Endothelial cell of umbilical vein (primary cell): ENCODE measurements at regions not wholly inside any gene's neighbourhood (a gene's known extent, or its start where the extent isn't known, plus 50 kb on each side); places are given as distances from the start of the nearest gene placed in this dataset.

ENCODE experiments used
- BruUV-seq: library from RNA; stranded (reverse); fragments of 400-500 nt; replicated peaks from 2 replicates; lab custom pipeline; 2021; lab: Mats Ljungman, UMichigan
- CTCF ChIA-PET: fragments of 300-600, 350-600 bp; sonication (Branson Sonifier 250); formaldehyde crosslinking; loops from one replicate; lab custom pipeline; 2021; ENCODE audit warnings: antibody characterized with exemption, inconsistent platforms; lab: Charles Lee
- POLR2A ChIA-PET: fragments of 300-600, 350-600 bp; sonication (Branson Sonifier 250); formaldehyde crosslinking; loops from one replicate; lab custom pipeline; 2021; ENCODE audit warnings: antibody characterized with exemption, inconsistent platforms; lab: Charles Lee
- DNase-seq: peaks from one replicate; pipeline ENCODE4 v3.0.0-alpha.2; 2011; ENCODE audit warnings: low read depth, low spot score
- FAIRE-seq: peaks from 2 replicates; lab custom pipeline; 2011; peaks lifted over from hg19 to GRCh38; lab: Jason Lieb, UNC
- H2AFZ ChIP-seq: 2 replicates; pipeline ENCODE4 v1.6.0; 2012; ENCODE audit warnings: low read depth, low read length, control low read depth, inconsistent platforms
- H3K27ac ChIP-seq: 2 replicates; pipeline ENCODE4 v1.5.1; 2011; ENCODE audit warnings: low read depth, mild to moderate bottlenecking, control low read depth, low read length, moderate library complexity; ENCODE audit not compliant: insufficient read depth
- H3K27me3 ChIP-seq, 2 experiments: 2 replicates each; pipeline versions ENCODE4 v1.6.0 to v1.6.1; 2011; ENCODE audit warnings: low read length in 2 of 2, mixed read lengths in 1 of 2; ENCODE audit not compliant: control insufficient read depth in 2 of 2, insufficient read depth in 2 of 2
- H3K36me3 ChIP-seq, 2 experiments: 2 replicates in 1 of 2; 3 replicates in 1 of 2; pipeline ENCODE4 v1.5.1; 2011; ENCODE audit warnings: low read length in 2 of 2, mild to moderate bottlenecking in 1 of 2, moderate library complexity in 1 of 2; ENCODE audit not compliant: control insufficient read depth in 2 of 2, insufficient read depth in 2 of 2; ENCODE audit errors: extremely low read depth in 1 of 2
- H3K4me1 ChIP-seq: 3 replicates; pipeline ENCODE4 v1.5.1; 2011; ENCODE audit warnings: mild to moderate bottlenecking, low read length; ENCODE audit not compliant: control insufficient read depth, insufficient read depth; ENCODE audit errors: extremely low read depth
- H3K4me2 ChIP-seq: 2 replicates; pipeline ENCODE4 v1.6.1; 2011; ENCODE audit warnings: low read length, control low read depth, mixed read lengths; ENCODE audit not compliant: insufficient read depth
- H3K4me3 ChIP-seq, 3 experiments: fragments of 200-600 bp in 1 of 3; sonication (generic), shearing (Covaris generic) in 1 of 3; replicated peaks in 1 of 3; 2 replicates each; pipeline ENCODE4 v1.5.1; 2011 to 2016; ENCODE audit warnings: control low read depth in 3 of 3, low read length in 3 of 3, mild to moderate bottlenecking in 2 of 3, inconsistent platforms in 1 of 3, low read depth in 1 of 3, moderate library complexity in 1 of 3; ENCODE audit not compliant: insufficient read depth in 1 of 3
- H3K79me2 ChIP-seq: 2 replicates; pipeline ENCODE4 v1.6.0; 2012; ENCODE audit warnings: low read length, inconsistent platforms; ENCODE audit not compliant: control insufficient read depth, insufficient read depth
- H3K9ac ChIP-seq: replicated peaks from 2 replicates; pipeline ENCODE3; 2011; ENCODE audit warnings: low read length, control low read depth; ENCODE audit not compliant: insufficient read depth; ENCODE audit errors: extremely low read depth
- H3K9me1 ChIP-seq: replicated peaks from 3 replicates; pipeline ENCODE4 v1.6.0; 2011; ENCODE audit warnings: mild to moderate bottlenecking, low read length; ENCODE audit not compliant: control insufficient read depth, insufficient read depth; ENCODE audit errors: extremely low read depth
- H3K9me3 ChIP-seq: replicated peaks from 2 replicates; pipeline ENCODE4 v1.5.1; 2012; ENCODE audit warnings: low read length, inconsistent platforms; ENCODE audit not compliant: control insufficient read depth, insufficient read depth
- H4K20me1 ChIP-seq: replicated peaks from 2 replicates; pipeline ENCODE3; 2011; ENCODE audit warnings: mild to moderate bottlenecking, low read length; ENCODE audit not compliant: control insufficient read depth, insufficient read depth; ENCODE audit errors: extremely low read depth
- EZH2 ChIP-seq: IDR thresholded peaks from 2 replicates; pipeline ENCODE4 v1.6.1; 2012; ENCODE audit warnings: borderline replicate concordance, low read depth, mild to moderate bottlenecking, moderate library complexity, low read length, inconsistent platforms; ENCODE audit not compliant: severe bottlenecking
- FOS ChIP-seq: IDR thresholded peaks from 2 replicates; pipeline ENCODE4 v1.6.1; 2011; ENCODE audit warnings: mild to moderate bottlenecking, low read length, moderate library complexity, borderline replicate concordance; ENCODE audit not compliant: insufficient read depth
- GATA2 ChIP-seq: IDR thresholded peaks from 2 replicates; pipeline ENCODE4 v1.7.0; 2011; ENCODE audit warnings: low read depth, mild to moderate bottlenecking, moderate library complexity, mixed read lengths, low read length; ENCODE audit not compliant: insufficient read length, insufficient read depth
- JUN ChIP-seq: IDR thresholded peaks from 2 replicates; pipeline ENCODE4 v1.6.1; 2011; ENCODE audit warnings: borderline replicate concordance, low read depth; ENCODE audit not compliant: insufficient read length, insufficient read depth
- MYC ChIP-seq: IDR thresholded peaks from one replicate; pipeline ENCODE4 v1.6.1; 2011; ENCODE audit warnings: mild to moderate bottlenecking, low read depth, low read length
- POLR2A ChIP-seq: IDR thresholded peaks from 2 replicates; pipeline ENCODE4 v1.6.1; 2012; ENCODE audit warnings: low read depth, mild to moderate bottlenecking, control low read depth, low read length
- POLR2AphosphoS5 ChIP-seq: IDR thresholded peaks from 2 replicates; pipeline ENCODE4 v1.6.1; 2012; ENCODE audit warnings: low read depth, mild to moderate bottlenecking, control low read depth, low read length, moderate library complexity; ENCODE audit not compliant: insufficient read depth
- dilution Hi-C: fragments of 300-500 bp; cut with MboI; formaldehyde crosslinking; loops from one replicate; pipeline ENCODE4 v1.15.0; 2019; ENCODE audit warnings: low sequenced_read_pairs; ENCODE audit not compliant: extremely low pct_ligation_motif_present
- intact Hi-C: fragments of 100-400 bp; cut with micrococcal nuclease; formaldehyde crosslinking; loops from one replicate; pipeline ENCODE4 v1.10.0; 2022
- TF ChIP-seq, protein P1 (sequence below), 2 donors: IDR thresholded peaks; 1 replicate in 1 of 2; 2 replicates in 1 of 2; pipeline ENCODE4 v1.5.1; 2011; ENCODE audit warnings: low read length in 2 of 2, mild to moderate bottlenecking in 2 of 2, moderate library complexity in 2 of 2, control low read depth in 1 of 2, inconsistent platforms in 1 of 2, low read depth in 1 of 2; ENCODE audit not compliant: insufficient read depth in 1 of 2; ENCODE audit errors: extremely low read depth in 1 of 2
- TF ChIP-seq, protein P2 (sequence below): IDR thresholded peaks from 2 replicates; pipeline ENCODE4 v1.6.1; 2011; ENCODE audit not compliant: insufficient read depth, insufficient read length

DNA sequence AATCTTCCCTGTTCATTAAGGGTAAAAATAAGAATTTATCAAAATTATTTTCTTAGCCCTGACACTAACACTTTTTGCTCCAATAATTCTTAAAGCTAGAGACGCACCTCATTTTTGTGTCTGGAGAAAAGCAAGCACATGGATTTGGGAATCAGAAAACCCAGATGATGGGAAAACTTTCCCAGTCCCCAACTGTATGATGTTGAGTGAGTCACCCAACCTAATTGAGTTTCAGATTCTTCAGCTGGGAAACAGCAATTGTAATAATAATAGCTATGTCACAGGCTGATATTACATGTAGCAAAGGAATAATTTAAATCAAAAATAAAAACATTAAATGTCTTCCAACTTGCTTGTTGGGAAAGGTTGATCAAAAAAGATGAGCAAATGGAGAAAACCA lies 159.0 kb downstream of the MIS18A start:
- CTCF ChIA-PET, result interaction anchor here (0.5 to 1.6 kb wide), 2 partner anchors 24 to 31 kb away, joined by 3 read pairs; no protein-coding TSS in a partner anchor
- DNase-seq (no peak), FAIRE-seq (no peak)
- H3K27me3 ChIP-seq, result no peaks in the 10 kb centered on the region
- no peaks in the 10 kb centered on the region for H3K4me1 ChIP-seq
- H2AFZ ChIP-seq, result no peak overlapping the region
- H3K9me3 ChIP-seq, result no peaks in the 10 kb centered on the region
- no peak overlapping the region for H3K4me3 ChIP-seq
- no peaks in the 10 kb centered on the region for H3K9me1 ChIP-seq
- TF ChIP-seq JUN, result no peak
- TF ChIP-seq, protein P1, sequence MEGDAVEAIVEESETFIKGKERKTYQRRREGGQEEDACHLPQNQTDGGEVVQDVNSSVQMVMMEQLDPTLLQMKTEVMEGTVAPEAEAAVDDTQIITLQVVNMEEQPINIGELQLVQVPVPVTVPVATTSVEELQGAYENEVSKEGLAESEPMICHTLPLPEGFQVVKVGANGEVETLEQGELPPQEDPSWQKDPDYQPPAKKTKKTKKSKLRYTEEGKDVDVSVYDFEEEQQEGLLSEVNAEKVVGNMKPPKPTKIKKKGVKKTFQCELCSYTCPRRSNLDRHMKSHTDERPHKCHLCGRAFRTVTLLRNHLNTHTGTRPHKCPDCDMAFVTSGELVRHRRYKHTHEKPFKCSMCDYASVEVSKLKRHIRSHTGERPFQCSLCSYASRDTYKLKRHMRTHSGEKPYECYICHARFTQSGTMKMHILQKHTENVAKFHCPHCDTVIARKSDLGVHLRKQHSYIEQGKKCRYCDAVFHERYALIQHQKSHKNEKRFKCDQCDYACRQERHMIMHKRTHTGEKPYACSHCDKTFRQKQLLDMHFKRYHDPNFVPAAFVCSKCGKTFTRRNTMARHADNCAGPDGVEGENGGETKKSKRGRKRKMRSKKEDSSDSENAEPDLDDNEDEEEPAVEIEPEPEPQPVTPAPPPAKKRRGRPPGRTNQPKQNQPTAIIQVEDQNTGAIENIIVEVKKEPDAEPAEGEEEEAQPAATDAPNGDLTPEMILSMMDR (IDR thresholded peaks at IDR 0.05; ENCODE audit: extremely low read depth in 1 of 2, insufficient read depth in 1 of 2, low read depth in 1 of 2, low read length in 2 of 2), result no peak
- TF ChIP-seq, protein P2, sequence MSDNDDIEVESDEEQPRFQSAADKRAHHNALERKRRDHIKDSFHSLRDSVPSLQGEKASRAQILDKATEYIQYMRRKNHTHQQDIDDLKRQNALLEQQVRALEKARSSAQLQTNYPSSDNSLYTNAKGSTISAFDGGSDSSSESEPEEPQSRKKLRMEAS, result no peak
- TF ChIP-seq EZH2, result no peak
- no peak for TF ChIP-seq POLR2AphosphoS5
- TF ChIP-seq MYC, result no peak
- no peak for TF ChIP-seq GATA2
- TF ChIP-seq POLR2A, result no peak
- TF ChIP-seq FOS, result no peak
- no peaks in the 10 kb centered on the region for H3K79me2 ChIP-seq
- no peaks in the 10 kb centered on the region for H4K20me1 ChIP-seq
- dilution Hi-C loops, result no loop called here
- H3K36me3 ChIP-seq, result no peaks in the 10 kb centered on the region
- no peak overlapping the region for H3K27ac ChIP-seq
- no TSS peak for BruUV-seq
- POLR2A ChIA-PET, result no interaction called here
- H3K9ac ChIP-seq, result no peak overlapping the region
- H3K4me2 ChIP-seq, result no peak overlapping the region
- intact Hi-C loops, result no loop called here
